Kidney (tissue), 13 donors: ENCODE measurements at regions not wholly inside any gene's neighbourhood (a gene's known extent, or its start where the extent isn't known, plus 50 kb on each side); places are given as distances from the start of the nearest gene placed in this dataset.

Experiments used
- DNase-seq, 5 donors: peaks; one replicate each; pipeline ENCODE4 v3.0.0-alpha.2; 2013 to 2020
- FAIRE-seq: peaks from 2 replicates; lab custom pipeline; 2012; peaks lifted over from hg19 to GRCh38; lab: Jason Lieb, UNC
- H3K27ac ChIP-seq, 2 donors: one replicate each; pipeline ENCODE4 v1.7.0; 2013; ENCODE audit warnings: low read depth in 2 of 2, low read length in 2 of 2, inconsistent platforms in 1 of 2
- H3K27me3 ChIP-seq: one replicate; pipeline ENCODE4 v1.7.1; 2013; ENCODE audit warnings: low read length, inconsistent platforms; ENCODE audit not compliant: control insufficient read depth, insufficient read depth
- H3K36me3 ChIP-seq, 3 donors: one replicate each; pipeline versions ENCODE4 v1.7.0 to v1.7.1; 2013; ENCODE audit warnings: low read length in 3 of 3, control low read depth in 1 of 3, inconsistent platforms in 1 of 3; ENCODE audit not compliant: insufficient read depth in 3 of 3, control insufficient read depth in 2 of 3
- H3K4me1 ChIP-seq, 3 donors: one replicate each; pipeline versions ENCODE4 v1.7.0 to v1.7.1; 2013; ENCODE audit warnings: low read length in 3 of 3, inconsistent platforms in 1 of 3, low read depth in 1 of 3; ENCODE audit not compliant: control insufficient read depth in 2 of 3, insufficient read depth in 2 of 3
- H3K4me3 ChIP-seq, 3 donors: one replicate each; pipeline versions ENCODE4 v1.7.0 to v1.8.1; 2013; ENCODE audit warnings: low read length in 3 of 3, control low read depth in 1 of 3, inconsistent platforms in 1 of 3
- H3K9ac ChIP-seq, 3 donors: one replicate each; pipeline versions ENCODE4 v1.7.0 to v1.7.1; 2013; ENCODE audit warnings: low read length in 3 of 3, control low read depth in 1 of 3, inconsistent platforms in 1 of 3
- H3K9me3 ChIP-seq, 3 donors: one replicate each; pipeline versions ENCODE4 v1.7.0 to v1.7.1; 2013; ENCODE audit warnings: low read length in 3 of 3, control low read depth in 1 of 3, inconsistent platforms in 1 of 3; ENCODE audit not compliant: control insufficient read depth in 2 of 3, insufficient read depth in 1 of 3
- CTCF ChIP-seq: IDR thresholded peaks from 3 replicates; pipeline ENCODE4 v1.5.1; 2012; ENCODE audit warnings: mild to moderate bottlenecking, moderate library complexity, borderline replicate concordance; ENCODE audit not compliant: insufficient read depth; ENCODE audit errors: extremely low read depth
- intact Hi-C: fragments of 100-400 bp; cut with DNase I; formaldehyde crosslinking; loops from one replicate; pipeline ENCODE4 v1.11.1; 2022
- donor health status: control.
- donor health status: control.
- donor health status: control.
- donor health status: control.
- donor health status: control.
- donor health status: DM: yes; HTN: yes; CAD: no.
- donor health status: Normal renal cell carcinoma (clear cell type).

GRCh38 chr4:43351970-43352806 lies 459.7 kb downstream of the GRXCR1 start:
- Histone ChIP-seq H3K4me1 (no peaks in the 10 kb centered on the region), H3K27ac (no peak overlapping the region), H3K4me3 (no peak overlapping the region), H3K9me3 (no peaks in the 10 kb centered on the region), H3K9ac (no peak overlapping the region), H3K36me3 (no peaks in the 10 kb centered on the region), H3K27me3 (no peaks in the 10 kb centered on the region)
- intact Hi-C loops, result no loop called here
- no peak for TF ChIP-seq CTCF
- DNase-seq (no peak), FAIRE-seq (no peak)

- Histone ChIP-seq H3K9me3 (no peaks in the 10 kb centered on the region), H3K9ac (no peak overlapping the region), H3K4me1 (no peaks in the 10 kb centered on the region), H3K4me3 (no peak overlapping the region), H3K27ac (no peak overlapping the region), H3K36me3 (no peaks in the 10 kb centered on the region), H3K27me3 (no peaks in the 10 kb centered on the region)
- no peak for FAIRE-seq
- intact Hi-C loops, result no loop called here
- DNase-seq, result peak in 1 of 5 donors; percentile 1
- TF ChIP-seq CTCF, result no peak
Measured at GRCh38 chr4:43352859-43353258, 460.3 kb downstream of the GRXCR1 start.

- H3K4me1 ChIP-seq, result no peaks in the 10 kb centered on the region
- no peak overlapping the region for H3K4me3 ChIP-seq
- H3K36me3 ChIP-seq, result no peaks in the 10 kb centered on the region
- H3K27ac ChIP-seq, result no peak overlapping the region
- no peak for FAIRE-seq
- no peak for DNase-seq
- intact Hi-C loops, result no loop called here
- no peaks in the 10 kb centered on the region for H3K9me3 ChIP-seq
- no peak overlapping the region for H3K9ac ChIP-seq
- TF ChIP-seq CTCF, result no peak
- H3K27me3 ChIP-seq, result no peaks in the 10 kb centered on the region
Measured at GRCh38 chr4:43353552-43353951, 461.0 kb downstream of the GRXCR1 start.

- Histone ChIP-seq H3K9me3 (no peaks in the 10 kb centered on the region), H3K4me1 (no peaks in the 10 kb centered on the region), H3K36me3 (no peaks in the 10 kb centered on the region), H3K4me3 (no peak overlapping the region), H3K9ac (no peak overlapping the region), H3K27ac (no peak overlapping the region), H3K27me3 (no peaks in the 10 kb centered on the region)
- TF ChIP-seq CTCF, result no peak
- DNase-seq (no peak), FAIRE-seq (no peak)
- intact Hi-C loops, result no loop called here
Measured at GRCh38 chr4:43356786-43357185, 464.3 kb downstream of the GRXCR1 start.
